Hematopoietic multipotent progenitor cell treated with erythropoietin and hydrocortisone succinate and interleukin-3 and kit ligand, for 4 days (in vitro differentiated cells): ENCODE measurements at regions not wholly inside any gene's neighbourhood (a gene's known extent, or its start where the extent isn't known, plus 50 kb on each side); places are given as distances from the start of the nearest gene placed in this dataset.

ENCODE experiments used
- DNase-seq: peaks from one replicate; pipeline ENCODE4 v3.0.0-alpha.2; 2015

GRCh38 chr9:129352146-129352865 lies 174.2 kb upstream of the IER5L start:
- no peak for DNase-seq

DNA sequence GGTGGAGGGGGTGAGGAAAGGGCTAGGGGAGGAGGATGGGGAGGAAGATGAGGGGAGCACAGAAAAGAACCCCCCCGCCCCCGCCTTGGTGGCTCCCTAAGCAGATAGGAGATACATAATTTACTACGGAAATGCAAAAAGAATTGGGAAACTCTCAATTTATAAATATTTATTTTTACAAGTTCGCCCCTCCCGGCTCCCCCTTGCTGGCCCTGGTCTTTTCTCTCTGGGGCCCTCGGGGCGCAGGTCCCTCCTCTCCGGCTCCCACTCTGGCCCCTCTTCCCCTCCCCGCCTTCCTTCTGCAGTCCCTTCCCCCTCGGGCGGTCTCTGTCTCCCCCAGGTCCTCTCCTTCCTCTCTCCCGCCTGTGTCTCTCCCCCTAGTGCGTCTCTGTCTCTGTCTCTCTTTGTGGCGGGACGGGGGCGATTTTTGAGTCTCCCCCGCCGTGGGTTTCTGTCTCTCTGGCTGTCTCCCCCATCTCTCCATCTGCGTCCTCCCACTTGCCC lies 173.6 kb upstream of the IER5L start:
- DNase-seq: peak; percentile 26

DNA sequence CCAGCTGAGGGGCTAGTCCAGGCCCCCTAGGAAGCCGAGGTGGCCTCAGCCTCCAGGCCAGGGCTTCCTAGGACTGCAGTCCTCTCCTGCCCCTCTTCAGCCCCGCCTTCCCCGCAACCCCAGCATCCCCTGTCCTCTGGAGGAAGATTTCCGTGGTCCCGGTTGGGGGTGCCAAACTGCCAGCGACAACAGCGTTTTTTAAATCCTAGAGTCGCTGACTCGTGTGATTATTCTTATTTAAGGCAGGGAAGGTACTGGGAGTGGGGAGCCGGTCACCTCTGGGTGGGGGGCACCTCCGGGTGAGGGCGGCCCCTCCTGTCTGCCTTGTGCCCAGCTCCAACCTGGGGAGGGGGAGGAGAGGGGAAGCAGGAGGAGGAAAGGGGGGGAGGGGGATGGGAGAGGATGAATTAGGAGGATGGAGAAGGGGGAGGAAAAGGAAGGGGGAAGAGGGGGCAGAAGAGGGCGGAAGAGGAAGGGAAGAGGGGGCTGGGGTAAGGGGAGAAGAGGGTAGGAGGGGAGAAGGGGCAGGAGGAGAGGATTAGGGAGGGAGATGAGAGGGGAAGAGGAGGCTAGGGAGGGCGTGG lies 173.1 kb upstream of the IER5L start:
- peak; percentile 26 for DNase-seq

GRCh38 chr9:129350143-129350935 lies 172.3 kb upstream of the IER5L start:
- no peak for DNase-seq

DNA sequence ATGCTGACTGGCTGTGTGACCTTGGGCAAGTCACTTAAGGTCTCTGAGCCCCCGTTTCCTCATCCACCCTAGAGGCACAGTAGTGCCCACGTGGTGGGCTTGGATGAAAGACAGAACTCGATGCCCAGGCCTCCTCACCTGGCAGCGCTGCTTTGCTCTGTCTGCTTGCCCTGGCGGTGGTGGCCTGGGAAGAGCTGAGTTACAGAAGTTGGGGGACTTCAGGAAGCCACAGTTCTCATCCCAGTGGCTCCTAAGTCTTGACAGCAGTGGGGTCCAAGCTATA lies 171.5 kb upstream of the IER5L start:
- no peak for DNase-seq

GRCh38 chr9:129348890-129349664 lies 171.0 kb upstream of the IER5L start:
- no peak for DNase-seq

- peak; percentile 50 for DNase-seq
Measured at GRCh38 chr9:129347316-129348120, 169.5 kb upstream of the IER5L start.

GRCh38 chr9:129346046-129346445 lies 168.0 kb upstream of the IER5L start:
- DNase-seq: no peak

DNA sequence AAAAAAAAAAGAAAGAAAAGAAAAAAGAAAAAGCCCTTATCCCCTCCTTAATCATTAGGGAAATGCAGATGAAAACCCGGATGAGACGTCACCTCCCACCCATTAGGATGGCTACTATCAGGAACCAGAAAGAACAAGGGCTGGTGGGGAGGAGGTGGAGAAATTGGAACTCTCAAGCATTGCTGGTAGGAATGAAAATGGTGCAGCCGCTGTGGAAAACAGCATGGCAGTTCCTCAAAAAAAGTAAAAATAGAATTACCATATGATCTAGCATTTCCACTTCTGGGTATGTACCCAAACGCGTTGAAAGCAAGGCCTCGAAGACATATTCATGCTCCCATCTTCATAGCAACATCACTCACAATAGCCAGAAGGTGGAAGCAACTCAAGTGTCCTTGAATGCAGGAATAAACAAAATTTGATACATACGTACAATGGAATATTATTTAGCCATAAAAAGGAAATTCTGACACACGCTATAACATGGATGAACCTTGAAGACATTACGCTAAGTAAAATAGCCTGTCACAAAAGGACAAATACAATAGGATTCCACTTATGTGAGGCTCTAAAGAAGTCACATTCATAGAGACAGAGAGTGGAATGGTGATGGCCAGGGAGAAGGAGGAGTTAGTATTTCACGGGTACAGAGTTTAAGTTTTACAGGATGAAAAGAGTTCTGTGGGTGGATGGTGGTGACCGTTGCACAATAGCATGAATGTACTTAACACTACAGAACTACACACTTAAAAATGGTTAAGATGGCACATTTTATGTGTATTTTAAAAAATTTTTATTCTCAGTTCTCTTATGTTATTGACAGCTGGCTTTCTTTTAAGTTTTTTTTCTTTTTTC lies 166.8 kb upstream of the IER5L start:
- no peak for DNase-seq

- DNase-seq: peak; percentile 34
Measured at GRCh38 chr9:129343424-129344375, 165.6 kb upstream of the IER5L start.

DNA sequence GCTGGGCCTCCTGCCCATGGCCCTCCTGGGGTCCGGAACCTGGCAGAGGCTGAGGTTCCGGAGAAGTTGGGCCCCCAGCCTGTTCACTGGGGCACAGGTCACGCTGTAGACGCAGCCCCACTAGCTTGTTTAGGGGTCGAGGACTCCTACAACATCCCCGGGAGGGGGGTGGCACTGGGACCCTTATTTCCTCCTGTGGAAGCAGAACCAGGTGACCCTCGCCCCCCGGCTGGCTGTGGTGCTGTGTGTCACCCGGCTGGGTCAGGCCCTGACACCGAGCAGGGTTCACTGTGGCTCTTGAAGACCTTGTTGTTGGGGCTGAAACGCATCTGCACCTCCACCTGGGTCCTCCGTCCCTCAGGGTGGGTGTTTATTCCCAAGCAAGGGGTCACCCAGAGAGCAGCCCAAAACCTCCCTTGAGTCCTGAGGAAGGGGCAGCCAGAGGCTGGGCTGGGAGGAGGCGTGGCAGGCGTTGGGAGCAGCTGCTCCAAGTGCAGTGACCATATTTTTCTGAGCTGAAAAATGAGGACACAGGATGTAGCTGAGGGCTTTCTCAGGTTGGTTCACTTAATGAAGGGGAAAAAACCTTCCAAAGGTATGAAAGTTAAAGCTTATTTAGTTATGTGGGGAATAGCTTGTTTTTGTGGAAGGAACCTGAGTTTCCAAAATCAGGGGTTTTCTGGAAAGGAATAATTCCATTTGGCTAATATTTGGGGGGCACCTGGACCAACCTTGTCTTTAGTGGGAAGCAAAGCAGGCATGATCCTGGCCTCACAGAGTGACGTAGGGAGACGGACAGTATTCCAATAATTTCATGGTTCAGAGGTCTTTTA lies 164.7 kb upstream of the IER5L start:
- no peak for DNase-seq

DNA sequence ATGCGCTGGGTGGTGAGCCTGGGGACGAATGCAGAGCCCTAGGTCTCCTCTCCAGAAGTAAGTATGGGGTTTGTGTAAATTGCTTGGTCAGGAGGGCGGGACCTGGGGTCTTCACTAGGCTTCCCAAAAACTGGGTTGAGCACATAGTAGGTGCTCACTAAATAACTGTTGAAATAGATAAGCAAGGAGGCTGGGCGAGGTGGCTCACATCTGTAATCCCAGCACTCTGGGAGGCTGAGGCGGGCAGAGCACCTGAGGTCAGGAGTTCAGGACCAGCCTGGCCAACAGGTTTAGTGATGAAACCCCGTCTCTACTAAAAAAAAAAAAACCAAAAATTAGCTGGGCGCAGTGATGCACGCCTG lies 163.9 kb upstream of the IER5L start:
- DNase-seq: no peak

- DNase-seq: no peak
Measured at GRCh38 chr9:129341171-129341986, 163.3 kb upstream of the IER5L start.

DNA sequence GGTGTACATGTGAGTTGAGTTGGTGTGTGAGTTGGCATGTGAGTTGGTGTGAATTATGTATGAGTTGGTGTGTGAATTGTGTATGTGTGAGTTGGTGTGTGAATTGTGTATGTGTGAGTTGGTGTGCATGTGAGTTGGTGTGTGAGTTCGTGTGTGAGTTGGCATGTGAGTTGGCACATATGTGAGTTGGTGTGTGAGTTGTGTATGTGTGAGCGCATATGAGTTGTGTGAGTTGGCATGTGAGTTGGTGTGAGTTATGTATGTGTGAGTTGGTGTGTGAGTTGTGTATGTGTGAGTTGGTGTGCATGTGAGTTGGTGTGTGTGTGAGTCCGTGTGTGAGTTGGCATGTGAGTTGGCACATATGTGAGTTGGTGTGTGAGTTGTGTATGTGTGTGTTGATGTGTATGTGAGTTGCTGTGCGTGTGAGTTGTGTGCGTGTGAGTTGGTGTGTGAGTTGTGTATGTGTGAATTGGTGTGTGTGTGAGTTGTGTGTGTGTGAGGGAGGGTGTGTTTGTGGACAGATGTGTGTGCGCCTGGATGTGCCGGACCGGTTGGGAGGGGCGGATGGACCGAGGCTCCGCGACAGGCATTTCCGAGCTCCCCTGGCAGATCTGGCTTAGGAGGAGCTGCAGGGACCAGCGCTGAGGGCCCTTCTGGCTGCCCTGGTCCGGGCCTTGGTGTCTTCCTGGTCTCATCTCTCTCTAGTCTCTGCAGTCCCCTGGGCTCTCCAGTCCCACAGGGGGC lies 162.5 kb upstream of the IER5L start:
- no peak for DNase-seq

GRCh38 chr9:129339539-129340157 lies 161.6 kb upstream of the IER5L start:
- no peak for DNase-seq

GRCh38 chr9:129338724-129339430 lies 160.8 kb upstream of the IER5L start:
- DNase-seq: no peak
